Peyer's patch (tissue), 4 donors: ENCODE measurements at regions not wholly inside any gene's neighbourhood (a gene's known extent, or its start where the extent isn't known, plus 50 kb on each side); places are given as distances from the start of the nearest gene placed in this dataset.

Experiments used
- POLR2A ChIP-seq, 2 donors: fragments of 450-650 bp; IDR thresholded peaks; one replicate each; pipeline ENCODE4 v1.5.1; 2017; ENCODE audit warnings: antibody characterized with exemption in 2 of 2, mild to moderate bottlenecking in 2 of 2, moderate library complexity in 2 of 2
- TF ChIP-seq, protein P1 (sequence below), 6 experiments: fragments of 450-650 bp in 4 of 6; fragments of 200-600 bp in 2 of 6; sonication (generic) in 1 of 6; IDR thresholded peaks; one replicate each; pipeline ENCODE4 v1.5.1; 2017 to 2019; ENCODE audit warnings: antibody characterized with exemption in 6 of 6, mild to moderate bottlenecking in 3 of 6, moderate library complexity in 1 of 6

DNA sequence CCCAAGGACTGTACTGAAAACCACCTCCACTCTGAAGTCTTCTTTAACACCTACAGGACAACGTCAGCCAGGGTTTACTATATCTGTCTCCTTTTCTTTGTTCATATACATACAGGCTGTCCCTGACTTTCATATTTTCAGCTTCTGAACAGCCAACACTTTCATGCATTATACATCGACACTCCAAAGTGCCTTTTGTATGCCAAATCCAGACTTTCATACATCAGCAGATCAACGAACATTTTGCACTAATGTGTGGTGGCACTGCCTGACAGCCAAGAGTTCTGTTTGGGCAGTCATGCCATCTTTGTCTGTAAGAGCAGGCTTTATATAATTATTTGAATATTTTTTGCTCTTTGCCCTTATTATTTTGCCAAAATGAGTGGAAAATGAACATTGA lies 487.4 kb downstream of the CETN3 start:
- no peak for TF ChIP-seq POLR2A (IDR thresholded peaks at IDR 0.05)
- TF ChIP-seq, protein P1, sequence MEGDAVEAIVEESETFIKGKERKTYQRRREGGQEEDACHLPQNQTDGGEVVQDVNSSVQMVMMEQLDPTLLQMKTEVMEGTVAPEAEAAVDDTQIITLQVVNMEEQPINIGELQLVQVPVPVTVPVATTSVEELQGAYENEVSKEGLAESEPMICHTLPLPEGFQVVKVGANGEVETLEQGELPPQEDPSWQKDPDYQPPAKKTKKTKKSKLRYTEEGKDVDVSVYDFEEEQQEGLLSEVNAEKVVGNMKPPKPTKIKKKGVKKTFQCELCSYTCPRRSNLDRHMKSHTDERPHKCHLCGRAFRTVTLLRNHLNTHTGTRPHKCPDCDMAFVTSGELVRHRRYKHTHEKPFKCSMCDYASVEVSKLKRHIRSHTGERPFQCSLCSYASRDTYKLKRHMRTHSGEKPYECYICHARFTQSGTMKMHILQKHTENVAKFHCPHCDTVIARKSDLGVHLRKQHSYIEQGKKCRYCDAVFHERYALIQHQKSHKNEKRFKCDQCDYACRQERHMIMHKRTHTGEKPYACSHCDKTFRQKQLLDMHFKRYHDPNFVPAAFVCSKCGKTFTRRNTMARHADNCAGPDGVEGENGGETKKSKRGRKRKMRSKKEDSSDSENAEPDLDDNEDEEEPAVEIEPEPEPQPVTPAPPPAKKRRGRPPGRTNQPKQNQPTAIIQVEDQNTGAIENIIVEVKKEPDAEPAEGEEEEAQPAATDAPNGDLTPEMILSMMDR (IDR thresholded peaks at IDR 0.05): no peak
